Activated CD4-positive, alpha-beta T cell treated with anti-CD3 and anti-CD28 coated beads, Interleukin-2, amount 50 U/mL, for 4 hours (primary cell): ENCODE measurements at regions not wholly inside any gene's neighbourhood (a gene's known extent, or its start where the extent isn't known, plus 50 kb on each side); places are given as distances from the start of the nearest gene placed in this dataset.
"Not testable (repeated sequence)": the region's sequence is repeated elsewhere in the genome, so short reads cannot be mapped to it uniquely, and the experiment has no call there.

Experiments
- DNase-seq, 2 experiments: peaks; one replicate each; pipeline ENCODE4 v3.0.0-alpha.2; 2020

- DNase-seq: no peak
These were observed 379.9 kb upstream of the ACO1 start for GRCh38 chr9:32004431-32005076.

- no peak for DNase-seq
These were observed 374.1 kb upstream of the ACO1 start for GRCh38 chr9:32010322-32010721.

- DNase-seq: no peak
These were observed 373.4 kb upstream of the ACO1 start for GRCh38 chr9:32011049-32011448.

- no peak for DNase-seq
These were observed 368.6 kb upstream of the ACO1 start for GRCh38 chr9:32015795-32016194.

GRCh38 chr9:32045513-32045912, 338.9 kb upstream of the ACO1 start:
- DNase-seq: no peak

- no peak for DNase-seq
These were observed 317.2 kb upstream of the ACO1 start for GRCh38 chr9:32067261-32067660.

- DNase-seq: no peak
These were observed 315.2 kb upstream of the ACO1 start for GRCh38 chr9:32069169-32069813.

GRCh38 chr9:32069969-32070368, 314.5 kb upstream of the ACO1 start:
- DNase-seq: no peak

- no peak for DNase-seq
These were observed 311.9 kb upstream of the ACO1 start for GRCh38 chr9:32072570-32072969.

- no peak for DNase-seq
These were observed 292.4 kb upstream of the ACO1 start for GRCh38 chr9:32092031-32092430.

GRCh38 chr9:32117291-32117690, 267.2 kb upstream of the ACO1 start:
- no peak for DNase-seq

- no peak for DNase-seq
These were observed 255.9 kb upstream of the ACO1 start for GRCh38 chr9:32128546-32128945.

GRCh38 chr9:32130709-32131108, 253.7 kb upstream of the ACO1 start:
- DNase-seq: not testable (repeated sequence)

GRCh38 chr9:32136700-32137339, 247.6 kb upstream of the ACO1 start:
- DNase-seq: no peak

GRCh38 chr9:32142074-32142473, 242.4 kb upstream of the ACO1 start:
- DNase-seq: no peak

GRCh38 chr9:32148553-32148952, 235.9 kb upstream of the ACO1 start:
- not testable (repeated sequence) for DNase-seq

GRCh38 chr9:32161209-32161608, 223.2 kb upstream of the ACO1 start:
- no peak for DNase-seq

GRCh38 chr9:32161720-32162119, 222.7 kb upstream of the ACO1 start:
- no peak for DNase-seq

- not testable (repeated sequence) for DNase-seq
These were observed 218.1 kb upstream of the ACO1 start for GRCh38 chr9:32166316-32166715.

GRCh38 chr9:32171339-32171738, 213.1 kb upstream of the ACO1 start:
- no peak for DNase-seq

GRCh38 chr9:32172256-32172655, 212.2 kb upstream of the ACO1 start:
- DNase-seq: no peak

GRCh38 chr9:32177396-32177795, 207.0 kb upstream of the ACO1 start:
- no peak for DNase-seq

- DNase-seq: no peak
These were observed 203.8 kb upstream of the ACO1 start for GRCh38 chr9:32180597-32180996.

- no peak for DNase-seq
These were observed 184.2 kb upstream of the ACO1 start for GRCh38 chr9:32200241-32200640.
